OCI-LY7 (cell line): ENCODE measurements at regions not wholly inside any gene's neighbourhood (a gene's known extent, or its start where the extent isn't known, plus 50 kb on each side); places are given as distances from the start of the nearest gene placed in this dataset.

Source experiments
- CTCF ChIP-seq: fragments of 200-600 bp; sonication (generic); conservative IDR thresholded peaks from 2 replicates; pipeline ENCODE4 v1.5.1; 2014; ENCODE audit warnings: mild to moderate bottlenecking, antibody characterized with exemption, low read length, moderate library complexity, mixed read lengths
- EZH2phosphoT487 ChIP-seq: fragments of 200-600 bp; sonication (generic); IDR thresholded peaks from 2 replicates; pipeline ENCODE4 v1.6.1; 2018; ENCODE audit warnings: low read depth, borderline replicate concordance, mild to moderate bottlenecking, mixed run types, antibody characterized with exemption, low read length, moderate library complexity, mixed read lengths

GRCh38 chr11:28537822-28538221 is 429.6 kb downstream of the METTL15 start:
- TF ChIP-seq CTCF (no peak), EZH2phosphoT487 (no peak)
